ENCODE measurements at regions not wholly inside any gene's neighbourhood (a gene's known extent, or its start where the extent isn't known, plus 50 kb on each side); places are given as distances from the start of the nearest gene placed in this dataset.

DNA sequence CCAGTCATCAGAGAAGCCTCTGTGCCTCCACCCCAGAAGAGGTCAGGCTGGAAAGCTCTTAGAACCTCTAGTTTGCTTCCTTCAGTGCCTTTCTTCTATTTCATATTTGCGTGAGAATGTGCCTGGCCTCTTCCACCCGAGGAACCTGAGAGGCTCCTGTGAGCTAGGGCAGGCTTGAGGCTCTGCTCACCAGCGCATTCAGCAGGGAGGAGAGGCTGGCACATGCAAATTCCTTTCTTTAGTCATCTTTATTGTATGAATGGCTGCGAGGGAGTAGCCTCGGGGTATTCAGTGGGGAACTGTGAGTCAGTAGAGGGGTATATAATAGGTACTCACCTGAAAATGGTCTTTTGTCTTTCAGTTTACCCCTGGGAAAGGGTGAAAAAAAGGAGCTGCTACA is 268.3 kb downstream of the ABCC12 start:
- TF ChIP-seq, protein P1, sequence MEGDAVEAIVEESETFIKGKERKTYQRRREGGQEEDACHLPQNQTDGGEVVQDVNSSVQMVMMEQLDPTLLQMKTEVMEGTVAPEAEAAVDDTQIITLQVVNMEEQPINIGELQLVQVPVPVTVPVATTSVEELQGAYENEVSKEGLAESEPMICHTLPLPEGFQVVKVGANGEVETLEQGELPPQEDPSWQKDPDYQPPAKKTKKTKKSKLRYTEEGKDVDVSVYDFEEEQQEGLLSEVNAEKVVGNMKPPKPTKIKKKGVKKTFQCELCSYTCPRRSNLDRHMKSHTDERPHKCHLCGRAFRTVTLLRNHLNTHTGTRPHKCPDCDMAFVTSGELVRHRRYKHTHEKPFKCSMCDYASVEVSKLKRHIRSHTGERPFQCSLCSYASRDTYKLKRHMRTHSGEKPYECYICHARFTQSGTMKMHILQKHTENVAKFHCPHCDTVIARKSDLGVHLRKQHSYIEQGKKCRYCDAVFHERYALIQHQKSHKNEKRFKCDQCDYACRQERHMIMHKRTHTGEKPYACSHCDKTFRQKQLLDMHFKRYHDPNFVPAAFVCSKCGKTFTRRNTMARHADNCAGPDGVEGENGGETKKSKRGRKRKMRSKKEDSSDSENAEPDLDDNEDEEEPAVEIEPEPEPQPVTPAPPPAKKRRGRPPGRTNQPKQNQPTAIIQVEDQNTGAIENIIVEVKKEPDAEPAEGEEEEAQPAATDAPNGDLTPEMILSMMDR (conservative IDR thresholded peaks at IDR 0.05; ENCODE audit: low read depth in 2 of 2), result no peak
- TF ChIP-seq EZH2 (IDR thresholded peaks at IDR 0.05; ENCODE audit: low read depth, unreplicated experiment) (no peak), EZH2phosphoT487 (IDR thresholded peaks at IDR 0.05; ENCODE audit: unreplicated experiment) (no peak), NANOG (IDR thresholded peaks at IDR 0.05; ENCODE audit: borderline replicate concordance) (no peak), POLR2AphosphoS5 (IDR thresholded peaks at IDR 0.05; ENCODE audit: low read depth) (no peak), ZNF331 (CRISPR knock-in tag; IDR thresholded peaks at IDR 0.05; ENCODE audit: low read depth) (no peak)
- TF ChIP-seq, protein P2, sequence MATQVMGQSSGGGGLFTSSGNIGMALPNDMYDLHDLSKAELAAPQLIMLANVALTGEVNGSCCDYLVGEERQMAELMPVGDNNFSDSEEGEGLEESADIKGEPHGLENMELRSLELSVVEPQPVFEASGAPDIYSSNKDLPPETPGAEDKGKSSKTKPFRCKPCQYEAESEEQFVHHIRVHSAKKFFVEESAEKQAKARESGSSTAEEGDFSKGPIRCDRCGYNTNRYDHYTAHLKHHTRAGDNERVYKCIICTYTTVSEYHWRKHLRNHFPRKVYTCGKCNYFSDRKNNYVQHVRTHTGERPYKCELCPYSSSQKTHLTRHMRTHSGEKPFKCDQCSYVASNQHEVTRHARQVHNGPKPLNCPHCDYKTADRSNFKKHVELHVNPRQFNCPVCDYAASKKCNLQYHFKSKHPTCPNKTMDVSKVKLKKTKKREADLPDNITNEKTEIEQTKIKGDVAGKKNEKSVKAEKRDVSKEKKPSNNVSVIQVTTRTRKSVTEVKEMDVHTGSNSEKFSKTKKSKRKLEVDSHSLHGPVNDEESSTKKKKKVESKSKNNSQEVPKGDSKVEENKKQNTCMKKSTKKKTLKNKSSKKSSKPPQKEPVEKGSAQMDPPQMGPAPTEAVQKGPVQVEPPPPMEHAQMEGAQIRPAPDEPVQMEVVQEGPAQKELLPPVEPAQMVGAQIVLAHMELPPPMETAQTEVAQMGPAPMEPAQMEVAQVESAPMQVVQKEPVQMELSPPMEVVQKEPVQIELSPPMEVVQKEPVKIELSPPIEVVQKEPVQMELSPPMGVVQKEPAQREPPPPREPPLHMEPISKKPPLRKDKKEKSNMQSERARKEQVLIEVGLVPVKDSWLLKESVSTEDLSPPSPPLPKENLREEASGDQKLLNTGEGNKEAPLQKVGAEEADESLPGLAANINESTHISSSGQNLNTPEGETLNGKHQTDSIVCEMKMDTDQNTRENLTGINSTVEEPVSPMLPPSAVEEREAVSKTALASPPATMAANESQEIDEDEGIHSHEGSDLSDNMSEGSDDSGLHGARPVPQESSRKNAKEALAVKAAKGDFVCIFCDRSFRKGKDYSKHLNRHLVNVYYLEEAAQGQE (IDR thresholded peaks at IDR 0.05; ENCODE audit: unreplicated experiment), result no peak
